ENCODE measurements at regions not wholly inside any gene's neighbourhood (a gene's known extent, or its start where the extent isn't known, plus 50 kb on each side); places are given as distances from the start of the nearest gene placed in this dataset.

DNA sequence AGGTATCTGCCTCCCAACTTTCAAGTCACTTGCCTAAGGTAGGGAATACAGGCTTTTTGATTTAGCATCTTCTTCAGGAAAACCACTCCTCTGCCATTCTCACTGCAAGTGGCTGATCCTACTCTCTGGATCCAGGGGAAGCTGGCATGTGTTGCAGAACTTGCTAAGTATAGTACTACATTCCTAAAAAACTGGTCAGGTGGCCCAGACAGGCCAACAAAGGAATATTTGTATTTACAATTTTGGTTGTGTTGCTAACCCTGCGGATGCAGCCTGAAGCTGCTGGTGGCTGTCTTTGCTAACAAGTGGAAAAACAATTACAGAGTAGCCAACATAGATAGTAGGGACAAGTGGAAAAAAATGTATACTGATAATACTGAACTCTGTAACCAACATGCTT lies 222.5 kb upstream of the STARD13 start:
- H3K4me3 ChIP-seq (ENCODE audit: low read length in 3 of 3) = no peak overlapping the region
- no peaks in the 10 kb centered on the region for H3K9me3 ChIP-seq (ENCODE audit: control insufficient read depth in 3 of 3, low read length in 3 of 3)
- peaks cover 12 to 15% (median 12%) of the 10 kb centered on the region in 3 donors for H3K4me1 ChIP-seq (ENCODE audit: control insufficient read depth in 3 of 3, insufficient read depth in 3 of 3, low read length in 3 of 3)
- no peaks in the 10 kb centered on the region for H3K36me3 ChIP-seq (ENCODE audit: control insufficient read depth in 3 of 3, insufficient read depth in 3 of 3, low read length in 3 of 3)
- H3K27ac ChIP-seq (ENCODE audit: low read depth, low read length) = no peak overlapping the region
- H3K9ac ChIP-seq (ENCODE audit: low read depth in 1 of 3, low read length in 3 of 3) = no peak overlapping the region
- no peaks in the 10 kb centered on the region for H3K27me3 ChIP-seq (ENCODE audit: control insufficient read depth in 3 of 3, insufficient read depth in 3 of 3, low read length in 3 of 3)

DNA sequence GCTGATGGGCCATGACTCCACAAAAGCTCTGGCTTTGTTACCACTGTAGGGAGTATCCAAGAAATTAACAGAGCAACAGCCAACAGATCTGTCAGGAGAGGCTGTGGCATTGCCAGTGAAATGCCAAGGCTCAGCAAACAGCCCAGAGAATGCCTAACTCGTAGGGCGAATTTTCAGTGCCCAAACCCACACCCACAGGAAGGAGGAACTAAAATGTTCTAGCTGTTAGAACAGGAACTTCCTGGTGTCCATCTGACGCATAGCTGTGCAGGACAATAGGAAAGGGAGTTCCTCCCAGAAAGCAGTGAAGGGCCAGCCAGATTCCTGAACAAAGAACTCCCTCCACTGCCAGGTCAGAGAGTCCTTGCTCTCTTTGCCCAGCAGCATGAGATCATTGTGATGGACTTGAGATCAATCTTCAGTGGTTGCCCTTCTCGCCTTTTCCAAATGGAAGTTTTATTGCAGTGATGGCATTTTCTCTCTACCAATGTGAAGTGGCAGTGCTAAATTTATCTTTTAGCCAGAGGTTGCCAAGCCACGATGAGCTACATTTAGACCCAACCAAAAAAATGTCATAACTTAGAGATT lies 224.2 kb upstream of the STARD13 start:
- H3K9ac ChIP-seq (ENCODE audit: low read depth in 1 of 3, low read length in 3 of 3) = peak overlapping the region in 1 of 3 donors; percentile 47
- no peaks in the 10 kb centered on the region for H3K36me3 ChIP-seq (ENCODE audit: control insufficient read depth in 3 of 3, insufficient read depth in 3 of 3, low read length in 3 of 3)
- H3K4me1 ChIP-seq (ENCODE audit: control insufficient read depth in 3 of 3, insufficient read depth in 3 of 3, low read length in 3 of 3) = peaks cover 12 to 15% (median 12%) of the 10 kb centered on the region in 3 donors
- H3K9me3 ChIP-seq (ENCODE audit: control insufficient read depth in 3 of 3, low read length in 3 of 3) = no peaks in the 10 kb centered on the region
- no peaks in the 10 kb centered on the region for H3K27me3 ChIP-seq (ENCODE audit: control insufficient read depth in 3 of 3, insufficient read depth in 3 of 3, low read length in 3 of 3)
- H3K27ac ChIP-seq (ENCODE audit: low read depth, low read length) = peak overlapping the region; percentile 78
- H3K4me3 ChIP-seq (ENCODE audit: low read length in 3 of 3) = peak overlapping the region; percentile 49 to 52 (median 52)

DNA sequence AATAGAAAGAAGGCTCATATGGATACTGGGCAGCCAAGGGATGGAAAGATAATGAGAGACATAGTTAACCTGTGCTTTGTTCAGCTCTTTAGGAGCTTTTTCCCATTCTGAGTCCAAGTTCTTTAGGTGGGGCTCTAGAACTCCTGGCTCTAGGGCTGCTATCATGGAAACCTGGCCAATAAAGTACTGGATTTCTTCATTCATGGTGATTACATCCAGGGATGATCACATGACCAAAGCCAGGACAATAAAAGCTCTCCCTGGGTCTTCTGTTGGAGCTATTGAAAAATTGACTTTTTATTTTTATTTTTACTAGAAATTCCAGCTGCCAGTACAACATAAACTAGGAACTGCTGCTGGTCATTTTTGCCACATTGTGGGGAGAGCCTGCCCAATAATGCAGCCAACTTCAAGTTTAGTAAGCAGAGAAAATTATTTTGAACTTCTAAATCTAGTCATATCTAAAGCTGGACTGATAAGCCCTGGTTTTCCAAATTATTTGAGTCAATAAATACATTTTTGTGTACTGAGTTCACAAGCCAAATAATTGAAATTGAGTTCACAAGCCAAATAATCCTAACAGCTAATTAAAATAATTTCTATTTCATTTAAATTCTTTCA lies 224.9 kb upstream of the STARD13 start:
- Histone ChIP-seq H3K4me1 (ENCODE audit: control insufficient read depth in 3 of 3, insufficient read depth in 3 of 3, low read length in 3 of 3) (peaks cover 12 to 15% (median 12%) of the 10 kb centered on the region in 3 donors), H3K4me3 (ENCODE audit: low read length in 3 of 3) (no peak overlapping the region), H3K27ac (ENCODE audit: low read depth, low read length) (peak overlapping the region; percentile 78), H3K36me3 (ENCODE audit: control insufficient read depth in 3 of 3, insufficient read depth in 3 of 3, low read length in 3 of 3) (no peaks in the 10 kb centered on the region), H3K9me3 (ENCODE audit: control insufficient read depth in 3 of 3, low read length in 3 of 3) (no peaks in the 10 kb centered on the region), H3K27me3 (ENCODE audit: control insufficient read depth in 3 of 3, insufficient read depth in 3 of 3, low read length in 3 of 3) (no peaks in the 10 kb centered on the region), H3K9ac (ENCODE audit: low read depth in 1 of 3, low read length in 3 of 3) (no peak overlapping the region)

DNA sequence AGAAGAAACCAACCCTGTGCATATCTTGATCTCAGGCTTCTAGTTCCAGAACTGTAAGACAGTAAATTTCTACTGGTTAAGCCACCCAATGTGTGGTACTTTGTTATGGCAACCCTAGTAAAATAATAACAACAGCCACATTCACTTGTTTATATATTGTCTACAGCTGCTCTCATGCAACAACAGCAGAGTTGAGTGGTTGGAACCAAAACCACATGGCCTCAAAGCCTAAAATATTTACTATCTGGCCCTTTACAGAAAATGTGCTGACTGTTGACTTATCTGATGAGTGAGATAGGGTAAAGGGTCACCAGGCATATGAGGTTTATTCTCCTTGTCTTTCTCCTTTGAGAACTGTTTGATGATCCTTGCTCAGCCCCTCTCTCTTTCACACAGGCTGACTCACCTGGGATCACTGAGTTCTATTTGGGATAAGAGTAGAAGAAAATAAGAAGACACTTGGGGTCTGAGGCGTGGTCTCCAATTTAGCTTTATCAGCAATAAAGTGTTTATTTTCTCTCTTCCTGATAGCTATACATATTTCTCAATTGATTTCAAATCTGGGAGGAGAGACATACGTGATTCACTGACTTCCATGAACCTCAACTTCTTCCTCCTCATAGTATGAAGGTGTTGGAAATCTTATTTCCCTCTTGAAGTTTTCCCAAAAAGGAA lies 227.5 kb upstream of the STARD13 start:
- Histone ChIP-seq H3K36me3 (ENCODE audit: control insufficient read depth in 3 of 3, insufficient read depth in 3 of 3, low read length in 3 of 3) (no peaks in the 10 kb centered on the region), H3K27me3 (ENCODE audit: control insufficient read depth in 3 of 3, insufficient read depth in 3 of 3, low read length in 3 of 3) (no peaks in the 10 kb centered on the region), H3K4me3 (ENCODE audit: low read length in 3 of 3) (no peak overlapping the region), H3K9me3 (ENCODE audit: control insufficient read depth in 3 of 3, low read length in 3 of 3) (no peaks in the 10 kb centered on the region), H3K4me1 (ENCODE audit: control insufficient read depth in 3 of 3, insufficient read depth in 3 of 3, low read length in 3 of 3) (peaks cover 12 to 15% (median 12%) of the 10 kb centered on the region in 3 donors), H3K27ac (ENCODE audit: low read depth, low read length) (no peak overlapping the region), H3K9ac (ENCODE audit: low read depth in 1 of 3, low read length in 3 of 3) (no peak overlapping the region)

DNA sequence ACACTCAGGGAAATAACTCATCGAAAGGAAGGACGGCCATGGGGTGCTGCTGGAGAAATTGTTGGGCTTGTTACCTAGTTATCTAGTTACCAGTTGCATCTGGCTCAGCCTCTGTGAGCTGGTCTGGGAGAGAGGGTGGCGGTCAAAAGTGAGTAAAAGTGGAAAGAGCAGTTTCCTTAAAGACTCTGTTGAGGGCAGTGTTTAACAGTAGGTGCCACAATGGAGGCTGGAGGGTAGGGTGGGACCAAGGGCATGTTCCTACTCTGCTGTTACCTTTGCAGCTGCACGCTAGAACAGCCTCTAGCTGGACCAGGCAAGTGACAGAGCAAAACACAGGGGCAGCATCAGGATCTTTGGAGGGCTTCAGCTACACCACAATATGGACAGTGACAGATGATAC lies 228.8 kb upstream of the STARD13 start:
- H3K27ac ChIP-seq (ENCODE audit: low read depth, low read length) = no peak overlapping the region
- no peaks in the 10 kb centered on the region for H3K9me3 ChIP-seq (ENCODE audit: control insufficient read depth in 3 of 3, low read length in 3 of 3)

DNA sequence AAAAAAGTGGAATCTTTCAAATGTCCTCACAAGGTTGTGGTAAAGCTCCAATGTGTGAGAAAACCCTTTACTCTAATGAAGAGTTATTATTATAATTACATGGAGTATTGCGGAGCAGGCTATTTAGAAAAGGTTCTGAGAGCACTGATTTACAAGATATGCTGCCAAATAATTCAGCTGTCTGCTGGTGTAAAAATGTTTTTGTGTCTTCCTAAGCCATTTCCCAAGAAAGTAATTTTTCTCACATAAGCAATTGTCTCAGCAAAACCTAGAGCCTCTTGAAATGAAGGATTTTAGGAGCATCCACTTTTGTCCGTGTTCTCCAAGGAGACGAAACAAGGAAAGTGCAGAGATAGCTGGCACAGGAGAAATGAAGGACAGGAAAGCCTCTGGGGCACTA lies 229.6 kb upstream of the STARD13 start:
- Histone ChIP-seq H3K36me3 (ENCODE audit: control insufficient read depth in 3 of 3, insufficient read depth in 3 of 3, low read length in 3 of 3) (no peaks in the 10 kb centered on the region), H3K4me3 (ENCODE audit: low read length in 3 of 3) (no peak overlapping the region), H3K27me3 (ENCODE audit: control insufficient read depth in 3 of 3, insufficient read depth in 3 of 3, low read length in 3 of 3) (no peaks in the 10 kb centered on the region), H3K9me3 (ENCODE audit: control insufficient read depth in 3 of 3, low read length in 3 of 3) (no peaks in the 10 kb centered on the region), H3K9ac (ENCODE audit: low read depth in 1 of 3, low read length in 3 of 3) (no peak overlapping the region), H3K27ac (ENCODE audit: low read depth, low read length) (no peak overlapping the region), H3K4me1 (ENCODE audit: control insufficient read depth in 3 of 3, insufficient read depth in 3 of 3, low read length in 3 of 3) (peaks cover 0 to 4% (median 4%) of the 10 kb centered on the region in 3 donors)

More for the DNA sequence above, 228.8 kb upstream of the STARD13 start:
- Histone ChIP-seq H3K4me3 (ENCODE audit: low read length in 3 of 3) (no peak overlapping the region), H3K4me1 (ENCODE audit: control insufficient read depth in 3 of 3, insufficient read depth in 3 of 3, low read length in 3 of 3) (peaks cover 7 to 12% (median 11%) of the 10 kb centered on the region in 3 donors), H3K27me3 (ENCODE audit: control insufficient read depth in 3 of 3, insufficient read depth in 3 of 3, low read length in 3 of 3) (no peaks in the 10 kb centered on the region), H3K36me3 (ENCODE audit: control insufficient read depth in 3 of 3, insufficient read depth in 3 of 3, low read length in 3 of 3) (no peaks in the 10 kb centered on the region), H3K9ac (ENCODE audit: low read depth in 1 of 3, low read length in 3 of 3) (no peak overlapping the region)

DNA sequence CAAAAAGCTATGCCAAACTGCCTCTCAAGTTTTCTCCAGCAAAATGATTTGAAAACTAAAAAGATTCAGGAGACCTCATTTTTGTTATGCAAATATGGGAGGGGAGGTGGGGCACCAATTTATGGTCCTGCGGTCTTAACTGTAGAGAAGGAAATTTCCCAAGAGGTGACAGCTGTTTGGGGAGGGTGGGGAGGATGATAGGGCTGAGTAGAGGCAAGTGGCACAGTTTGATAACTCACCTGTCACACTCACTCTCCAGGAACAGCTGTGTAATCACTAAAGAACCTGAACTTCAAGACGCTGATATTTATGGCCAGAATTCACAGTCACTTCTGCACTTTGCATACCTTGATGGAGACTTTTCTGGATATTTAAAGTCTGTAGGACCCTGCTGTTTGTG lies 232.9 kb upstream of the STARD13 start:
- Histone ChIP-seq H3K27me3 (ENCODE audit: control insufficient read depth in 3 of 3, insufficient read depth in 3 of 3, low read length in 3 of 3) (no peaks in the 10 kb centered on the region), H3K27ac (ENCODE audit: low read depth, low read length) (no peak overlapping the region), H3K4me3 (ENCODE audit: low read length in 3 of 3) (no peak overlapping the region), H3K9me3 (ENCODE audit: control insufficient read depth in 3 of 3, low read length in 3 of 3) (no peaks in the 10 kb centered on the region), H3K9ac (ENCODE audit: low read depth in 1 of 3, low read length in 3 of 3) (no peak overlapping the region), H3K36me3 (ENCODE audit: control insufficient read depth in 3 of 3, insufficient read depth in 3 of 3, low read length in 3 of 3) (no peaks in the 10 kb centered on the region), H3K4me1 (ENCODE audit: control insufficient read depth in 3 of 3, insufficient read depth in 3 of 3, low read length in 3 of 3) (no peaks in the 10 kb centered on the region)

DNA sequence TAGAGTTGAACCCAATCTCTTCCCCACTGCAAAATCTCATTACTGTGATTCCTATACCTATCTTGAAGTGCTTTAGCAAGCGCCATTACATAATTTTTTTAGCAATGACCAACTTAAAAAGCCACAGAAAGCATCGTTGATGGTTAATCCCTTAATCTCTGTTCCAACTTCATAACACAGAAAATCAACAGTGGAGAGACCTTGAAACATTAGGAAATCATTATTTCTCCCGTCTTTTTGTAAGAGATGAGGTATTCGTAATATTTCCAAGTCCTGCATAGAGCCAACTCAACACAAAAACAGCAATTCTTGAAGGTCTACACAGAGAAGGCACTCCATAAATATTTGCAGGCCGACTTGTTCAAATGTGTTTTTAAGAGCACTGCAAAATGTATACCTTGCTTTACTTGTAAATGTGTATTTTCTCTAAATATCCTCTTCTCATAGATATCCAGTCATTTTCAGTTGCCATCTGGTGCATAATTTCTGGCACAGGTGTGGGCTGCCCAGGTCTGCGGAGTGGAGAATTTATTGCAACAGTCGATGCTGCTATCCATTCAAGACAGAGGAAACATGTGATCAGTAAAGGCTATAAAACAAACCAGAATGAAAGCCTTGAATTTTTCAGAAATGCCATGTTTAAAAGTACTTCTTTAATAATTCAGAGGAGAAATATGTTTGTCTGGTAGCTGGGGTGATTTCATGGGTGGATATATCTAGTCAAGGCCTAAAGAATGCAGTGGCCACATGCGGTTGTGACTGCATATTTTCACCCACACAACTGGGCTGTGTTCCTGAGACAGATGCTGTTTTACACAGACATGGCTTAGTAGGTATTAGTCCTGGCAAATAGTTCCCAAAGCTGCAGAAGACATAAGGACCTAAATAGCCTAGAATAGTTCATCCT lies 234.3 kb upstream of the STARD13 start:
- Histone ChIP-seq H3K9me3 (ENCODE audit: control insufficient read depth in 3 of 3, low read length in 3 of 3) (no peaks in the 10 kb centered on the region), H3K4me3 (ENCODE audit: low read length in 3 of 3) (no peak overlapping the region), H3K27me3 (ENCODE audit: control insufficient read depth in 3 of 3, insufficient read depth in 3 of 3, low read length in 3 of 3) (no peaks in the 10 kb centered on the region), H3K27ac (ENCODE audit: low read depth, low read length) (no peak overlapping the region), H3K4me1 (ENCODE audit: control insufficient read depth in 3 of 3, insufficient read depth in 3 of 3, low read length in 3 of 3) (no peaks in the 10 kb centered on the region), H3K9ac (ENCODE audit: low read depth in 1 of 3, low read length in 3 of 3) (no peak overlapping the region), H3K36me3 (ENCODE audit: control insufficient read depth in 3 of 3, insufficient read depth in 3 of 3, low read length in 3 of 3) (no peaks in the 10 kb centered on the region)

DNA sequence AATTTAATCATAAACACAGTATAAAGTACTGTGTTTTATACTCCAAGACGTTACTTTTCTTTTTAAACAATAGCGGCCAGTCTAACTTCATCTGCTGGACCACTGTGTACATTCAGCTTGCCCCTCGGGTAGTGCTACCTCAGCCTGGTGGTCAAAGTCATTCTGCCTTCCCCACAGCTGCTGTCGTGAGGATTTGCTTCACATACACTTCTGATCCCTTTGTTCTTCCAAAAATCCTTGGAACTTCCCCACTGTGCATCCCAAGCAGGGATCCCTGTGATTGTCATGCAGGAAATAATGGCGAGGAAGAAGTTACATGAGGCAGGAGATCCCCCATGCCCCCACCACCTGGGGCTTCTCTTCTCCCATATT lies 234.9 kb upstream of the STARD13 start:
- Histone ChIP-seq H3K27me3 (ENCODE audit: control insufficient read depth in 3 of 3, insufficient read depth in 3 of 3, low read length in 3 of 3) (no peaks in the 10 kb centered on the region), H3K36me3 (ENCODE audit: control insufficient read depth in 3 of 3, insufficient read depth in 3 of 3, low read length in 3 of 3) (no peaks in the 10 kb centered on the region), H3K4me3 (ENCODE audit: low read length in 3 of 3) (no peak overlapping the region), H3K4me1 (ENCODE audit: control insufficient read depth in 3 of 3, insufficient read depth in 3 of 3, low read length in 3 of 3) (no peaks in the 10 kb centered on the region), H3K27ac (ENCODE audit: low read depth, low read length) (no peak overlapping the region), H3K9ac (ENCODE audit: low read depth in 1 of 3, low read length in 3 of 3) (no peak overlapping the region), H3K9me3 (ENCODE audit: control insufficient read depth in 3 of 3, low read length in 3 of 3) (no peaks in the 10 kb centered on the region)

All from skeletal muscle tissue (tissue), 3 donors.